Stimulated activated CD4-positive, alpha-beta T cell treated with anti-CD3 and anti-CD28 coated beads, TNF-alpha, amount 100 ng/mL, for 48 hours (primary cell): ENCODE measurements at regions not wholly inside any gene's neighbourhood (a gene's known extent, or its start where the extent isn't known, plus 50 kb on each side); places are given as distances from the start of the nearest gene placed in this dataset.
"Not testable (repeated sequence)": the region's sequence is repeated elsewhere in the genome, so short reads cannot be mapped to it uniquely, and the experiment has no call there.

Experiments used
- DNase-seq, 3 donors: peaks; one replicate each; pipeline ENCODE4 v3.0.0-alpha.2; 2020; ENCODE audit warnings: low read depth in 3 of 3

DNA sequence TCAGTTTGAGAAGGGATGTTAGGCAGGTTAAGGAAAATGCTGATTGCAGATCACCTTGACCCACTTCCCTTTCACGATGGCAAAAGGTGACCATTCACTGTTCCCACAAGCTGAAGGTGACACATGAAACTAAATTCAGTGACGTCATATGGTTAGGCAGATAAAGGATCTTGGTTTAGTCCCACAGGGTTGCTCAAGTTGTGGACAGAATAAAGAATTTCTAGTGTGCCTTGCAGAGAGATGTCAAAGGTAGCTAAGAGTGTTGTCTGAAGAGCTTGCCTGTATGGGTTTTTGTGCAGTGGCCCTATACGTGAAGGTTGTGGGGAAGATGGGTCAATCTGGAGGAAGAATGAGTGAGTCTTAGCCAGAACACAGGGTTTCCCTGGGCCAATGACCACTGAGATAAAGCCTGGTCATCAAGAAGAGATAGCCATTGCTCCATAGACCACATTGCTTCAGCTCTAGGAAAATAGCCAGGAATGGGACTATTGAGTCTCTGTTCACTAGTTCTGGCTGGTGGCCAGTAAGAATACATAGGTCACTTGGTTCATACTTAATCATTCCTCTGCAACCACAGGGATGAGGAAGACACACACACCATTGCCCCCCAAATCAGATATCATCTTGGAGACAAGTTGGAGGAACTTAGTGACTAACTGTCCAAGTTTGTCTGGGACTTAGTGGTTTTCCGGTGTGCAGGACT is 148.5 kb upstream of the ATXN1 start:
- DNase-seq = no peak

- DNase-seq = no peak
Observed at GRCh38 chr6:16907991-16908390, 146.7 kb upstream of the ATXN1 start.

- DNase-seq = no peak
Observed at GRCh38 chr6:16904957-16905356, 143.7 kb upstream of the ATXN1 start.

DNA sequence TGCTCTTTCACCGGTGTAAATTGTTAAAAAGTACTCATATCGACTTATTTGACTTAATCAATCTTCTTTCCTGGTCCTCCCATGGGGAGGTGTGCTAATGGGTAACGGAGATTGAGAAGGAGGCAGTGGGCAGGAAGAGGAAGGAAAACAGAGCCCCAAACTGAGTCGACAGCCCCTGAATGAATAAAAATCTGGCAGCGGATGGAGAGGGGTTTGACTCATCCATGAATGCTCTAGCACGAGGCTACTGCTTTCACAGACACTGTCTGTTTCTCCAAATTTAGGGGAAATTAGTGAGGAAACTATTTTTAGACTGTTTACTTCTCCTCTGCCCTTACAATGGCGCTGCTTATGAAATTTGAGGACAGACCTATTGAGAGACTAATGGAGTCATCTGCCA is 142.2 kb upstream of the ATXN1 start:
- no peak for DNase-seq

GRCh38 chr6:16902502-16902901 is 141.2 kb upstream of the ATXN1 start:
- DNase-seq = no peak

GRCh38 chr6:16901782-16902181 is 140.5 kb upstream of the ATXN1 start:
- DNase-seq = no peak

DNA sequence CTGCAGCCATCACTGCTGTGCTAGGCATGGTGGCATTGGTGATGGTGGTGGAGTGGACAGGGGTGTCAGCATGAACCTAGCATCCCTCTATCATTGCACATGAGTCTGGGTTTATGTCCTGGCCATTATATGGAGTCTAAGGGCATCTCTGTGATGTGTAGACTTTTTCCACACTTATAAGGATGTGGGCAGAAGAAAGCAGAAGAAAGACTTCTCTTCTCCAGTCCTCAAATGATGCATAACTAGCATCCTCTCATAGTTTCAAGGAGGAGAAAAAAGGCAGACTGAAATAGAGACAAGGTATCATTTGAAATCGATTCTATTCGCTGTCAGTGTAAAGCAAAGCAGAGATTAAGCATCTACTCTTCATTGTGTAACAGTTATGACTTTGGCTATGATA is 140.0 kb upstream of the ATXN1 start:
- DNase-seq = no peak

GRCh38 chr6:16898640-16899396 is 137.6 kb upstream of the ATXN1 start:
- DNase-seq = no peak

- no peak for DNase-seq
Observed at GRCh38 chr6:16897669-16898068, 136.4 kb upstream of the ATXN1 start.

- no peak for DNase-seq
Observed at GRCh38 chr6:16894301-16894700, 133.0 kb upstream of the ATXN1 start.

- DNase-seq = not testable (repeated sequence)
Observed at GRCh38 chr6:16891110-16891509, 129.8 kb upstream of the ATXN1 start.

DNA sequence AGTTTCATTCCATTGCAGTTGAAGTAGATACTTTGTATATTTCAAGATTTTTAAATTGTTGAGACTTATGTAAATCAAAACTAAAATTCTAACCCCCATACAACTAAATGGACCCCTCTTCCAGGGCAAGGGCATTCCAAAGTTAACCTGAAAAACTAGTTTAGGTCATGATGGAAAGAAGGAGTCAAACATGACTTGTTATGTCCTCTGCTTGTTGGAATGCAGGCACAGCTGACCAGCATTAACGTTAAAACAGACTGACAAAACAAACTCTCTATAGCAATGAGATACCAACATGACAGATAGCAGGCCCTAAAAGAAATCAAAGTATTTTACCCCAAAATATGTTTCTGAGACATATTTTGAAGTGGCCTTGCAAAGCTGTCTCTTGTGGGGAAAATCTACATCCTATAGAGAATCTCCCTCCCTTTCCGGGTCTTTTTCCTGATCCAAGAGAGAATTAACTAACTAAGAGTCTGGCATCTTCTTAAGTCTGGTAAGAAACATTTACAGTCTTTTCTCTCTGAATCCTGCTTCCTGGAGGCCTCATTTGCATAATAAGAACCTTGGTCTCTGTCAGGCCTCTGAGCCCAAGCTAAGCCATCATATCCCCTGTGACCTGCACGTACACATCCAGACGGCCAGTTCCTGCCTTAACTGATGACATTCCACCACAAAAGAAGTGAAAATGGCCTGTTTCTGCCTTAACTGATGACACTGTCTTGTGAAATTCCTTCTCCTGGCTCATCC is 124.3 kb upstream of the ATXN1 start:
- DNase-seq = no peak

DNA sequence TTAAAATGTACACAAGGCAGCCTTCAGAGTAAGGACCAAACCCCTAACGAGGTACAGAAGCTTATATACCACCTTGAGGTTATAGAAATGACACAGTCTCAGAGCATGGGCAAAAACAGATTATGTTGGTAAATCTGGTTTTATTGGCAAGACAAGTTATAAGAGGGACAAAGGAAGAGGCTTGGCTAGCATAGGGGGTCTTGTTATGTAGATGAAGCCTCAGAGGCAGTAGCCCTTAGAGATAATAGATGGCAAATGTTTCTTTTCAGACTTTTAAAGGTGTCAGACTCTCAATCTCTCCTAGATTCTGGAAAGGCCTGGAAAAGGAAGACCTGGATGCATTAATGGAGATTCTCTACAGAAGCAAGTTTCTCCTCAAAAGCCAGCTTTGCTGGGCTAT is 123.3 kb upstream of the ATXN1 start:
- no peak for DNase-seq

DNA sequence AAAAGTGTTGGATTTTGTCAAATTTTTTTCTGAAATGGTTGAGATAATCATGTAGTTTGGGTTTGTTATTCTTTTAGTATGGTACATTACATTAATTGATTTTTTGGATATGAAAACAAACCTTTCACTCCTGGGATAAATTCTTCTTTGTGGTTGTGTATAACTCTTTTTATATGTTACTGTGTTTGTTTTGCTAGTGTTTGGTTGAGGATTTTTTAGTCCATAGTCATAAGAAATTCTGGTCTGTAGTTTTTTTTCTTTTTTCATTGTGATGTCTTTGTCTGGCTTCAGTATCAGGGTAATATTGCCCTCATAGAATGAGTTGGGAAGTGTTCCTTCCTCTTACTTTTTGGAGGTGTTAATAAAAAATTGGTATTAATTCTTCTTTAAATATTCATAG is 122.2 kb upstream of the ATXN1 start:
- no peak for DNase-seq

DNA sequence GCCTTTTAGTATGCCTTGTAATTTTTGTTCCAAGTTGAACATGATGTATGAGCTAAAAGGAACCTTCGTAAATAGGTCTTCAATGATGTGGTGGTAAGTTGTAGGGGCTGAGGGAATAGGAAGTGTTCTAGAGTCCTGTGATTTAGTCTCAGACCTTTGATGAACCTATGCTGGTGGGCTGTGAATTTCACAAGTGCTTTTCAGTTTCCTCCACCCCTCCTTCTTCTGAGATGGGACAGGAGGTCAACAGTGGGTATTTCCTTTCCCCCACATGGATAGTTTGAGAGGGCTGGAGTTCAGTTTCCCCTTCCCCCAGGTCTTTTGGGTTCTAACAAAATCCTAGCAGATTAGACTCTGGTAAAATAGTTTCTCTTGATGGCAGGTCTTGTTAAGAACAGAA is 121.0 kb upstream of the ATXN1 start:
- no peak for DNase-seq

DNA sequence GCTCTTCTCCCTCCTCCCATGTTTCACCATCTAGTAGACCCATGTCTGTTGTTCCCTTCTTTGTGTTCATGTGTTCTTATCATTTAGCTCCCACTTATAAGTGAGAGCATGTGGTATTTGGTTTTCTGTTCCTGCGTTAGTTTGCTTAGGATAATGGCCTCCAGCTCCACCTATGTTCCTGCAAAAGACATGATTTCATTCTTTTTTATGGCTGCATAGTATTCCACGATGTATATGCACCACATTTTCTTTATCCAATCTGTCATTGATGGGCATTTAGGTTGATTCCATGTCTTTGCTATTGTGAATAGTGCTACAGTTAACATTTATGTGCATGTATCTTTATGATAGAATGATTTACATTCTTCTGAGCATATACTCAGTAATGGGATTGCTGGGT is 115.6 kb upstream of the ATXN1 start:
- not testable (repeated sequence) for DNase-seq

DNA sequence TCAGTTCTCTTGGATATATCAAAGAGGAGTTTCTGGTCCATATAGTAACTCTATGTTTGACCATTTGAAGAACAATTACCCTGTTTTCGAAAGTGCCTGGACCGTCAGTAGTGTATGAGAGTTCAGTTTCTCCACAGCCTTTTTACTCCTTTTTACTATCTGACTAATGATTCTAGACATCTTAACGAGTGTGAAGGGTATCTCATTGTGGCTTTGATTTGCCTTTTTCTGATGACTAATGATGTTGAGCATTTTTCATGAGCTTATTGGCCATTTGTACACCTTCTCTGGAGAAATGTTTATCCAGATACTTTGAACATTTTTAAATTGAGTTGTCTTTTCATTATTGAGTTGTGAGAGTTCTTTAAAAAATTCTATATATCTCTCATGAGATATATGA is 114.9 kb upstream of the ATXN1 start:
- DNase-seq = no peak

DNA sequence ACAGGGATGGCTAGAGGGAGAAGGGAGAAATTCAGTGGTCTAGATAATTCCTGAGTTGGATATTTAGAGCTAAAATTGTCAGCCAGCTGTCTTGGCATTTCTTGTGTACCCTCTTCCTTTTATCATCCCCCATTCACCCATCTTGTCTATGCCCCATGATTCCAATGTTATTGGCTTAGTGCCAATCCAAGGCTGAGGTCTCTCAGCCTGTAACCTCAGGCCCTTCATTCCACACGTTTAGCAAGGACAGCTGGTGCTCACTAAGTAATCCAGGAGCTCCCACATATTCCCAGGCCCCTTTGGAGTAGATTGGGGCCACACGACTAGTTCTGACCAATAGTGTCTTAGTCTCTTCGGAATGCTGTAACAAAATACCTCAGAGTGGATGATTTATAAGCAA is 112.4 kb upstream of the ATXN1 start:
- no peak for DNase-seq

GRCh38 chr6:16872543-16873235 is 111.4 kb upstream of the ATXN1 start:
- no peak for DNase-seq

GRCh38 chr6:16871047-16871446 is 109.8 kb upstream of the ATXN1 start:
- no peak for DNase-seq

DNA sequence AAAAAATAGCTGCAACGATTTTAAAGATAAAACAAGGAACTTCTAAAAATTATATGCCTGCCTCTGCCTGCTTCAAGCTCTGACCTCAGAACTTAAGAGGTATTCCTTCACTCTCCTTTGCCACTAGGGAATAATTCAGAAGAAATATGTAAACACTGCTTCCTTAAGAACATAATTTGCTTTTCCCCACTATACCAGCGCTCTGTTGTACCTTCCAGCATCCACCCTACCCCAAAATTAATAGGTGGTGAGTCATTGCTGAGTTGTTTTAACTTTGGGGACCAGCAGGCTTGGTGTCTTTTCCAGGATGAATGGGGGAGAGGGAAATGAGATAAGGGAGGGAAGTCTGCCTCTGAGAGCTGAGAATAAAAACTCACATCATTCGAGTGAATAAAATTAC is 107.7 kb upstream of the ATXN1 start:
- no peak for DNase-seq

- no peak for DNase-seq
Observed at GRCh38 chr6:16857969-16858592, 96.8 kb upstream of the ATXN1 start.
